Ishikawa (cell line): ENCODE measurements at regions not wholly inside any gene's neighbourhood (a gene's known extent, or its start where the extent isn't known, plus 50 kb on each side); places are given as distances from the start of the nearest gene placed in this dataset.

Experiments
- EP300 ChIP-seq: IDR thresholded peaks from 2 replicates; pipeline ENCODE4 v1.6.1; 2012; ENCODE audit warnings: borderline replicate concordance
- TAF1 ChIP-seq: IDR thresholded peaks from 2 replicates; pipeline ENCODE4 v1.6.1; 2012; ENCODE audit warnings: low read depth, mild to moderate bottlenecking

DNA sequence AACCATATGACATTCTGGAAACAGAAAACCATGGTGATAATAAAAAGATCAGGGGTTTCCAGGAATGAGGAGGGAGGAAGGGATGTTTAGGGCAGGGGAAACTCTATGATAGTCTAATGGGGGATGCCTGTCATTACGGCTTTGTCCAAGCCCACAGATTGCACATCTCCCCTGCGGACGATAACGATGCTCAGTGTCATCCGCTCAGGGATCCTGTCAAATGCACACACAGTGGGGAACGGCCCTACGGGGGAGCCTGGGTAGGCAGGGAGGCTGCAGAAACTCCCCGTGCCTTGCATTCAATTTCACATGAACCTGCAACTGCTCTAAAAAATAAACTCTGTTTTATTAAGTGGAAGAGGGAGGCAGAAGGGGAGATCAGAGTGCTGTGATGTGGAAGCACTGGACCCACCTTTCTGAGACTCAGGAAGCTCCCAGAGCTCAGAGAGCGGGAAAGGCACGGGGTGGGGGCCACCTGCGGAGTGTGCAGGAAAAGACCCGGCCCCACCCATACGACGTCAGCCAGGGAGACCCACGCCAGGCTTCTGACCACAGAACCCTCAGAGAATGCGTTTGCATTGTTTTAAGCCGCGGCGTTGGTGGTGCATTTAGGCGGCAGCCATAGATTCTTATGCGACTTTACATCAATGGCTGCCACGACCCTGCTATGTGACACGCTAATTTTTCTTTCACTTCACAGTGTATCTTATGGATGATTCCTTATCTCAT is 543.5 kb downstream of the BRD1 start:
- TF ChIP-seq TAF1 = no peak
- TF ChIP-seq EP300 = no peak
